Liver (tissue), 8 donors: ENCODE measurements at regions not wholly inside any gene's neighbourhood (a gene's known extent, or its start where the extent isn't known, plus 50 kb on each side); places are given as distances from the start of the nearest gene placed in this dataset.

Experiments used
- DNase-seq: peaks from one replicate; pipeline ENCODE4 v3.0.0-alpha.2; 2017; ENCODE audit warnings: low spot score
- H3K27ac ChIP-seq, 2 donors: one replicate each; pipeline ENCODE4 v1.7.0; 2013; ENCODE audit warnings: inconsistent platforms in 2 of 2, low read length in 2 of 2, control low read depth in 1 of 2, low read depth in 1 of 2, mild to moderate bottlenecking in 1 of 2
- H3K27me3 ChIP-seq, 4 donors: one replicate each; pipeline versions ENCODE4 v1.6.1 to v1.7.0; 2013; ENCODE audit warnings: low read length in 3 of 4, inconsistent platforms in 1 of 4, mild to moderate bottlenecking in 1 of 4, moderate library complexity in 1 of 4; ENCODE audit not compliant: control insufficient read depth in 4 of 4, insufficient read depth in 4 of 4
- H3K36me3 ChIP-seq, 4 donors: one replicate each; pipeline versions ENCODE4 v1.6.1 to v1.7.0; 2013; ENCODE audit warnings: low read length in 3 of 4, mild to moderate bottlenecking in 3 of 4, low read depth in 1 of 4, moderate library complexity in 1 of 4; ENCODE audit not compliant: control insufficient read depth in 4 of 4, insufficient read depth in 3 of 4
- H3K4me1 ChIP-seq, 4 donors: one replicate each; pipeline versions ENCODE4 v1.6.1 to v1.7.0; 2013; ENCODE audit warnings: low read length in 3 of 4, mild to moderate bottlenecking in 3 of 4, moderate library complexity in 1 of 4; ENCODE audit not compliant: control insufficient read depth in 4 of 4, insufficient read depth in 4 of 4
- H3K4me3 ChIP-seq, 3 donors: one replicate each; pipeline versions ENCODE4 v1.6.1 to v1.7.0; 2013; ENCODE audit warnings: low read length in 3 of 3, control low read depth in 1 of 3, low read depth in 1 of 3, mild to moderate bottlenecking in 1 of 3
- H3K9ac ChIP-seq, 2 donors: one replicate each; pipeline ENCODE4 v1.7.0; 2013; ENCODE audit warnings: low read length in 2 of 2, mild to moderate bottlenecking in 2 of 2, moderate library complexity in 2 of 2, control low read depth in 1 of 2, low read depth in 1 of 2
- H3K9me3 ChIP-seq, 4 donors: one replicate each; pipeline versions ENCODE4 v1.6.1 to v1.7.0; 2013; ENCODE audit warnings: low read length in 3 of 4; ENCODE audit not compliant: control insufficient read depth in 4 of 4
- EGR1 ChIP-seq, 2 donors: IDR thresholded peaks; 2 replicates each; pipeline ENCODE4 v1.6.1; 2016 to 2018; ENCODE audit warnings: antibody characterized with exemption in 2 of 2, low read depth in 2 of 2
- FOXA1 ChIP-seq: IDR thresholded peaks from 2 replicates; pipeline ENCODE4 v1.6.1; 2016; ENCODE audit warnings: antibody characterized with exemption
- HNF4A ChIP-seq, 2 donors: conservative IDR thresholded peaks; 2 replicates each; pipeline ENCODE4 v1.6.1; 2016; ENCODE audit warnings: antibody characterized with exemption in 2 of 2, mild to moderate bottlenecking in 2 of 2
- HNF4G ChIP-seq: IDR thresholded peaks from 2 replicates; pipeline ENCODE4 v1.6.1; 2016; ENCODE audit warnings: antibody characterized with exemption
- JUND ChIP-seq, 2 donors: IDR thresholded peaks; 2 replicates each; pipeline ENCODE4 v1.6.1; 2016; ENCODE audit warnings: antibody characterized with exemption in 2 of 2
- NR2F2 ChIP-seq: IDR thresholded peaks from 2 replicates; pipeline ENCODE4 v1.6.1; 2016; ENCODE audit warnings: antibody characterized with exemption
- RAD21 ChIP-seq, 2 donors: IDR thresholded peaks; 2 replicates each; pipeline ENCODE4 v1.6.1; 2016; ENCODE audit warnings: antibody characterized with exemption in 2 of 2, mild to moderate bottlenecking in 2 of 2
- RXRA ChIP-seq, 2 donors: IDR thresholded peaks; 2 replicates each; pipeline ENCODE4 v1.6.1; 2017 to 2018; ENCODE audit warnings: antibody characterized with exemption in 2 of 2, mild to moderate bottlenecking in 1 of 2
- SP1 ChIP-seq: IDR thresholded peaks from 2 replicates; pipeline ENCODE4 v1.6.1; 2018; ENCODE audit warnings: antibody characterized with exemption, mild to moderate bottlenecking
- YY1 ChIP-seq: IDR thresholded peaks from 2 replicates; pipeline ENCODE4 v1.6.1; 2016; ENCODE audit warnings: antibody characterized with exemption, mild to moderate bottlenecking
- WGBS: extraction: QIAGEN DNeasy Blood & Tissue Kit; methylation state at CpG from one replicate; pipeline ENCODE4 v1.1.7; 2013; 5-methylcytosine and 5-hydroxymethylcytosine counted together
- TF ChIP-seq, protein P1 (sequence below): IDR thresholded peaks from 2 replicates; pipeline ENCODE4 v1.6.1; 2016; ENCODE audit warnings: antibody characterized with exemption, mild to moderate bottlenecking
- TF ChIP-seq, protein P2 (sequence below): fragments of 150-350 bp; IDR thresholded peaks from 2 replicates; pipeline ENCODE4 v1.5.1; 2017; ENCODE audit warnings: improper control_type of control experiment, low read depth, low read length; ENCODE audit not compliant: missing input control
- TF ChIP-seq, protein P3 (sequence below): IDR thresholded peaks from 2 replicates; pipeline ENCODE4 v1.6.1; 2016; ENCODE audit warnings: antibody characterized with exemption
- TF ChIP-seq, protein P4 (sequence below): IDR thresholded peaks from 2 replicates; pipeline ENCODE4 v1.6.1; 2016; ENCODE audit warnings: antibody characterized with exemption
- donor health status: healthy.
- donor health status: healthy.
- donor health status: healthy.
- donor health status: healthy.
- donor health status: healthy.

DNA sequence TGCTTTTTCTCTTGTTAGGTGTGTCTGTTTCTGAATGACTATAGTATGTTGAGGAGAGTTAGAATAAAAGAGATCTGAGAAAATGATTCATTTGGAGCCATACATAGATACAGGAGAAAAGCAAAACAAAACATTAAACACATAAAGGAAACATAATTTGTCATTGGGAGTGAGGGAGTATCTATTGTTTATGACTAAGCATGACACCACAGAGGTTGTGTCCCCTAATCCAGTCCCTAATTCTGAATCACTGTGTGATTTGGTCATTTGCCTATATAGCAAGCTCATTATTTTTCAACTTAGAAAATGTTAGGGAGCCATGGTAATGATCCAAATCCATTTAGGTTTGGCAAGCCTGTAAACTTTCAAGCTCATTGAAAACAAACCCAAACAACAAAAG, 132.3 kb upstream of the BMPER start:
- Histone ChIP-seq H3K9me3 (no peaks in the 10 kb centered on the region), H3K9ac (no peak overlapping the region), H3K4me1 (no peaks in the 10 kb centered on the region), H3K36me3 (no peaks in the 10 kb centered on the region), H3K27ac (no peak overlapping the region), H3K27me3 (no peaks in the 10 kb centered on the region), H3K4me3 (no peak overlapping the region)
- no peak for DNase-seq
- TF ChIP-seq, protein P1, sequence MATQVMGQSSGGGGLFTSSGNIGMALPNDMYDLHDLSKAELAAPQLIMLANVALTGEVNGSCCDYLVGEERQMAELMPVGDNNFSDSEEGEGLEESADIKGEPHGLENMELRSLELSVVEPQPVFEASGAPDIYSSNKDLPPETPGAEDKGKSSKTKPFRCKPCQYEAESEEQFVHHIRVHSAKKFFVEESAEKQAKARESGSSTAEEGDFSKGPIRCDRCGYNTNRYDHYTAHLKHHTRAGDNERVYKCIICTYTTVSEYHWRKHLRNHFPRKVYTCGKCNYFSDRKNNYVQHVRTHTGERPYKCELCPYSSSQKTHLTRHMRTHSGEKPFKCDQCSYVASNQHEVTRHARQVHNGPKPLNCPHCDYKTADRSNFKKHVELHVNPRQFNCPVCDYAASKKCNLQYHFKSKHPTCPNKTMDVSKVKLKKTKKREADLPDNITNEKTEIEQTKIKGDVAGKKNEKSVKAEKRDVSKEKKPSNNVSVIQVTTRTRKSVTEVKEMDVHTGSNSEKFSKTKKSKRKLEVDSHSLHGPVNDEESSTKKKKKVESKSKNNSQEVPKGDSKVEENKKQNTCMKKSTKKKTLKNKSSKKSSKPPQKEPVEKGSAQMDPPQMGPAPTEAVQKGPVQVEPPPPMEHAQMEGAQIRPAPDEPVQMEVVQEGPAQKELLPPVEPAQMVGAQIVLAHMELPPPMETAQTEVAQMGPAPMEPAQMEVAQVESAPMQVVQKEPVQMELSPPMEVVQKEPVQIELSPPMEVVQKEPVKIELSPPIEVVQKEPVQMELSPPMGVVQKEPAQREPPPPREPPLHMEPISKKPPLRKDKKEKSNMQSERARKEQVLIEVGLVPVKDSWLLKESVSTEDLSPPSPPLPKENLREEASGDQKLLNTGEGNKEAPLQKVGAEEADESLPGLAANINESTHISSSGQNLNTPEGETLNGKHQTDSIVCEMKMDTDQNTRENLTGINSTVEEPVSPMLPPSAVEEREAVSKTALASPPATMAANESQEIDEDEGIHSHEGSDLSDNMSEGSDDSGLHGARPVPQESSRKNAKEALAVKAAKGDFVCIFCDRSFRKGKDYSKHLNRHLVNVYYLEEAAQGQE, result no peak
- TF ChIP-seq RAD21 (IDR thresholded peaks at IDR 0.05), result no peak
- TF ChIP-seq HNF4G, result no peak
- TF ChIP-seq EGR1 (IDR thresholded peaks at IDR 0.05; ENCODE audit: low read depth in 2 of 2), result no peak
- no peak for TF ChIP-seq HNF4A (conservative IDR thresholded peaks at IDR 0.05)
- TF ChIP-seq RXRA (IDR thresholded peaks at IDR 0.05), result no peak
- TF ChIP-seq, protein P2, sequence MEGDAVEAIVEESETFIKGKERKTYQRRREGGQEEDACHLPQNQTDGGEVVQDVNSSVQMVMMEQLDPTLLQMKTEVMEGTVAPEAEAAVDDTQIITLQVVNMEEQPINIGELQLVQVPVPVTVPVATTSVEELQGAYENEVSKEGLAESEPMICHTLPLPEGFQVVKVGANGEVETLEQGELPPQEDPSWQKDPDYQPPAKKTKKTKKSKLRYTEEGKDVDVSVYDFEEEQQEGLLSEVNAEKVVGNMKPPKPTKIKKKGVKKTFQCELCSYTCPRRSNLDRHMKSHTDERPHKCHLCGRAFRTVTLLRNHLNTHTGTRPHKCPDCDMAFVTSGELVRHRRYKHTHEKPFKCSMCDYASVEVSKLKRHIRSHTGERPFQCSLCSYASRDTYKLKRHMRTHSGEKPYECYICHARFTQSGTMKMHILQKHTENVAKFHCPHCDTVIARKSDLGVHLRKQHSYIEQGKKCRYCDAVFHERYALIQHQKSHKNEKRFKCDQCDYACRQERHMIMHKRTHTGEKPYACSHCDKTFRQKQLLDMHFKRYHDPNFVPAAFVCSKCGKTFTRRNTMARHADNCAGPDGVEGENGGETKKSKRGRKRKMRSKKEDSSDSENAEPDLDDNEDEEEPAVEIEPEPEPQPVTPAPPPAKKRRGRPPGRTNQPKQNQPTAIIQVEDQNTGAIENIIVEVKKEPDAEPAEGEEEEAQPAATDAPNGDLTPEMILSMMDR, result no peak
- TF ChIP-seq JUND (IDR thresholded peaks at IDR 0.05), result no peak
- TF ChIP-seq NR2F2, result no peak
- TF ChIP-seq, protein P3, sequence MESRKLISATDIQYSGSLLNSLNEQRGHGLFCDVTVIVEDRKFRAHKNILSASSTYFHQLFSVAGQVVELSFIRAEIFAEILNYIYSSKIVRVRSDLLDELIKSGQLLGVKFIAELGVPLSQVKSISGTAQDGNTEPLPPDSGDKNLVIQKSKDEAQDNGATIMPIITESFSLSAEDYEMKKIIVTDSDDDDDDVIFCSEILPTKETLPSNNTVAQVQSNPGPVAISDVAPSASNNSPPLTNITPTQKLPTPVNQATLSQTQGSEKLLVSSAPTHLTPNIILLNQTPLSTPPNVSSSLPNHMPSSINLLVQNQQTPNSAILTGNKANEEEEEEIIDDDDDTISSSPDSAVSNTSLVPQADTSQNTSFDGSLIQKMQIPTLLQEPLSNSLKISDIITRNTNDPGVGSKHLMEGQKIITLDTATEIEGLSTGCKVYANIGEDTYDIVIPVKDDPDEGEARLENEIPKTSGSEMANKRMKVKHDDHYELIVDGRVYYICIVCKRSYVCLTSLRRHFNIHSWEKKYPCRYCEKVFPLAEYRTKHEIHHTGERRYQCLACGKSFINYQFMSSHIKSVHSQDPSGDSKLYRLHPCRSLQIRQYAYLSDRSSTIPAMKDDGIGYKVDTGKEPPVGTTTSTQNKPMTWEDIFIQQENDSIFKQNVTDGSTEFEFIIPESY, result no peak
- TF ChIP-seq, protein P4, sequence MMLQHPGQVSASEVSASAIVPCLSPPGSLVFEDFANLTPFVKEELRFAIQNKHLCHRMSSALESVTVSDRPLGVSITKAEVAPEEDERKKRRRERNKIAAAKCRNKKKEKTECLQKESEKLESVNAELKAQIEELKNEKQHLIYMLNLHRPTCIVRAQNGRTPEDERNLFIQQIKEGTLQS, result no peak
- no peak for TF ChIP-seq SP1

DNA sequence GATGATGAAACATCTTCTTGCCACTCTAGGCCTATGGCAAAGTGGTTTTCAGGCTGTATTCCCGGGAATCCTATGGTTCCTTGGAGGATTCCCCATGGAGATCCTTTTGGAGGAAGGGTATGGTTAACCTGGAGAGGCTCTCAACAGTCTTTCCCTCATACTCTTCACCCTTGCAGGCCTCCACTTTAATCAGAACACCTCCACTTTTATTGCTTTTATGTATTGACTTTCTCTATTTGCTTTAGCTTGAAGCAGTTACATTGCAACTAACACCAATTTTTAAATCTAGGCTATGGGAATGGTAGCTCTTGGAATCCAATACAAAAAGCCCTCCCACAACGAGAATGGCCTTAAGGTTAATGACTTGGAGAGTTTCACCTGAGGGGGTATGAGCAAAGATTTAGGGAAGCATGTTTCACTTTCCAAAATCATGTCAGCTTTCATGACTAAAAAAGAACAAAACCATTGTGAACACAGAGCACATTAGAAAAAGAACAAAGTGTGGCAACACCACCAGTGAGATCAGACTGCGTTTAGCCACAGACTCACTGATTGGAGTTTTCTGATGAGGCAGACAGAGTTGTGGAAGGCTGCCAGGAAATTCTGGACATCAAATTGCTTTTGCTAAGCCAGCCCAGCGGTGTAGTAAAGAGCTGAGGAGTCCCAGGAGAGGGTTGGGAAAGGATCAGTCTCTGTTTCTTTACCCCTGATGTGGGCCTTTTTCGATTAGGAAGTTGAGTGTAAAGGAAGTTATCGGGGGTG, 130.4 kb upstream of the BMPER start:
- Histone ChIP-seq H3K9me3 (no peaks in the 10 kb centered on the region), H3K27ac (no peak overlapping the region), H3K4me3 (no peak overlapping the region), H3K27me3 (no peaks in the 10 kb centered on the region), H3K36me3 (no peaks in the 10 kb centered on the region), H3K4me1 (no peaks in the 10 kb centered on the region), H3K9ac (no peak overlapping the region)
- TF ChIP-seq, protein P4, result no peak
- TF ChIP-seq YY1 (no peak), FOXA1 (no peak)
- TF ChIP-seq, protein P3, result no peak
- TF ChIP-seq, protein P2, result no peak
- WGBS, result 77% methylated on average over 6 of the region's 6 CpGs
- DNase-seq, result no peak
